HFFc6 (cell line): ENCODE measurements at regions not wholly inside any gene's neighbourhood (a gene's known extent, or its start where the extent isn't known, plus 50 kb on each side); places are given as distances from the start of the nearest gene placed in this dataset.

Experiments
- DNase-seq: peaks from one replicate; pipeline ENCODE4 v3.0.0-alpha.2; 2018
- H3K27ac Mint-ChIP-seq: 2 replicates; pipeline ENCODE4 v1.8.0; 2020; ENCODE audit warnings: mild to moderate bottlenecking, mixed read lengths
- H3K27me3 Mint-ChIP-seq: 2 replicates; pipeline ENCODE4 v1.8.0; 2021; ENCODE audit warnings: mild to moderate bottlenecking, moderate library complexity, mixed read lengths; ENCODE audit not compliant: insufficient read depth
- H3K36me3 Mint-ChIP-seq: 2 replicates; pipeline ENCODE4 v1.8.0; 2021; ENCODE audit warnings: low read depth, mixed read lengths
- H3K4me1 Mint-ChIP-seq: 2 replicates; pipeline ENCODE4 v1.8.0; 2020; ENCODE audit warnings: low read depth, mixed read lengths
- H3K4me3 Mint-ChIP-seq: 2 replicates; pipeline ENCODE4 v1.8.0; 2020; ENCODE audit warnings: mild to moderate bottlenecking, moderate library complexity, mixed read lengths
- H3K9me3 Mint-ChIP-seq: 2 replicates; pipeline ENCODE4 v1.8.0; 2020; ENCODE audit warnings: mild to moderate bottlenecking, mixed read lengths
- CTCF ChIP-seq: fragments of 200-600 bp; sonication (generic); IDR thresholded peaks from 2 replicates; pipeline ENCODE4 v1.5.0; 2021; ENCODE audit warnings: antibody characterized with exemption, mild to moderate bottlenecking

- TF ChIP-seq CTCF = no peak
- H3K9me3 Mint-ChIP-seq = peaks cover 12% of the 10 kb centered on the region
- no peaks in the 10 kb centered on the region for H3K4me1 Mint-ChIP-seq
- 0 out of 2 replicates have a peak, but pooled peaks cover 4% of the 10 kb centered on the region for H3K36me3 Mint-ChIP-seq
- no peaks in the 10 kb centered on the region for H3K27me3 Mint-ChIP-seq
- H3K4me3 Mint-ChIP-seq = no peak overlapping the region
- DNase-seq = no peak
- H3K27ac Mint-ChIP-seq = no peak overlapping the region
Measured at GRCh38 chr6:153882411-153882810, 156.6 kb upstream of the OPRM1 start.

- TF ChIP-seq CTCF = no peak
- Mint-ChIP-seq H3K36me3 (0 out of 2 replicates have a peak, but pooled peaks cover 4% of the 10 kb centered on the region), H3K27ac (no peak overlapping the region), H3K4me1 (no peaks in the 10 kb centered on the region), H3K9me3 (peaks cover 56% of the 10 kb centered on the region), H3K27me3 (no peaks in the 10 kb centered on the region), H3K4me3 (no peak overlapping the region)
- DNase-seq = no peak
Measured at GRCh38 chr6:153873541-153873940, 165.5 kb upstream of the OPRM1 start.

GRCh38 chr6:153872946-153873345 lies 166.1 kb upstream of the OPRM1 start:
- 0 out of 2 replicates have a peak, but pooled peaks cover 1% of the 10 kb centered on the region for H3K36me3 Mint-ChIP-seq
- peaks cover 51% of the 10 kb centered on the region for H3K9me3 Mint-ChIP-seq
- H3K4me3 Mint-ChIP-seq = no peak overlapping the region
- DNase-seq = no peak
- TF ChIP-seq CTCF = no peak
- H3K27me3 Mint-ChIP-seq = no peaks in the 10 kb centered on the region
- H3K27ac Mint-ChIP-seq = no peak overlapping the region
- no peaks in the 10 kb centered on the region for H3K4me1 Mint-ChIP-seq

GRCh38 chr6:153862927-153863326 lies 176.1 kb upstream of the OPRM1 start:
- Mint-ChIP-seq H3K27me3 (no peaks in the 10 kb centered on the region), H3K4me1 (no peaks in the 10 kb centered on the region), H3K36me3 (no peaks in the 10 kb centered on the region), H3K9me3 (peaks cover 31% of the 10 kb centered on the region), H3K27ac (no peak overlapping the region), H3K4me3 (no peak overlapping the region)
- no peak for DNase-seq
- no peak for TF ChIP-seq CTCF

- no peak for TF ChIP-seq CTCF
Measured at GRCh38 chr6:153862139-153862538, 176.9 kb upstream of the OPRM1 start.

GRCh38 chr6:153858529-153858928 lies 180.5 kb upstream of the OPRM1 start:
- Mint-ChIP-seq H3K9me3 (peaks cover 26% of the 10 kb centered on the region), H3K4me1 (no peaks in the 10 kb centered on the region), H3K36me3 (no peaks in the 10 kb centered on the region; the same call in 1 of the 2 replicates), H3K27ac (no peak overlapping the region), H3K4me3 (no peak overlapping the region), H3K27me3 (no peaks in the 10 kb centered on the region)
- no peak for TF ChIP-seq CTCF
- no peak for DNase-seq

More at GRCh38 chr6:153862139-153862538, 176.9 kb upstream of the OPRM1 start:
- Mint-ChIP-seq H3K27me3 (no peaks in the 10 kb centered on the region), H3K36me3 (no peaks in the 10 kb centered on the region), H3K27ac (no peak overlapping the region), H3K4me1 (no peaks in the 10 kb centered on the region), H3K9me3 (peaks cover 23% of the 10 kb centered on the region), H3K4me3 (no peak overlapping the region)
- no peak for DNase-seq
